ENCODE measurements at regions not wholly inside any gene's neighbourhood (a gene's known extent, or its start where the extent isn't known, plus 50 kb on each side); places are given as distances from the start of the nearest gene placed in this dataset.

- TF ChIP-seq GATA2 (IDR thresholded peaks at IDR 0.05; ENCODE audit: low read depth, low read length): no peak
- no peak for TF ChIP-seq GATA3 (IDR thresholded peaks at IDR 0.05; ENCODE audit: low read depth, low read length)
Observed at GRCh38 chr2:120814352-120814751, 78.7 kb downstream of the GLI2 start.

Measured in SH-SY5Y (cell line).